SK-N-MC (cell line): ENCODE measurements at regions not wholly inside any gene's neighbourhood (a gene's known extent, or its start where the extent isn't known, plus 50 kb on each side); places are given as distances from the start of the nearest gene placed in this dataset.

Source experiments
- EZH2 ChIP-seq: fragments of 200-600 bp; sonication (generic); IDR thresholded peaks from one replicate; pipeline ENCODE4 v1.6.1; 2017; ENCODE audit warnings: antibody characterized with exemption
- FOXP2 ChIP-seq: optimal IDR thresholded peaks from 2 replicates; pipeline ENCODE3; 2011; ENCODE audit warnings: mild to moderate bottlenecking, moderate library complexity; ENCODE audit not compliant: insufficient read depth; ENCODE audit errors: extremely low read length, control extremely low read depth
- POLR2AphosphoS5 ChIP-seq: IDR thresholded peaks from 2 replicates; pipeline ENCODE4 v1.6.1; 2012; ENCODE audit warnings: mild to moderate bottlenecking, low read depth, low read length, borderline replicate concordance

- TF ChIP-seq POLR2AphosphoS5 (no peak), EZH2 (no peak), FOXP2 (no peak)
Observed at GRCh38 chr18:60556326-60556725, 183.8 kb upstream of the MC4R start.
